H1 (cell line): ENCODE measurements at regions not wholly inside any gene's neighbourhood (a gene's known extent, or its start where the extent isn't known, plus 50 kb on each side); places are given as distances from the start of the nearest gene placed in this dataset.

Experiments
- CTCF ChIP-seq, 3 experiments: IDR thresholded peaks; 1 replicate in 2 of 3; 2 replicates in 1 of 3; pipeline versions ENCODE4 v1.5.1 to v1.6.1; 2011; ENCODE audit warnings: low read length in 3 of 3, mild to moderate bottlenecking in 3 of 3, inconsistent platforms in 2 of 3, low read depth in 1 of 3, moderate library complexity in 1 of 3; ENCODE audit not compliant: insufficient read depth in 1 of 3; ENCODE audit errors: control extremely low read depth in 1 of 3
- EP300 ChIP-seq, 2 experiments: IDR thresholded peaks; 1 replicate in 1 of 2; 2 replicates in 1 of 2; pipeline ENCODE4 v1.6.1; 2011 to 2012; ENCODE audit warnings: low read depth in 2 of 2, low read length in 2 of 2, mild to moderate bottlenecking in 2 of 2, borderline replicate concordance in 1 of 2, inconsistent platforms in 1 of 2, moderate library complexity in 1 of 2
- EZH2 ChIP-seq: fragments of 200-600 bp; sonication (generic); IDR thresholded peaks from 2 replicates; pipeline ENCODE4 v1.7.1; 2012; ENCODE audit warnings: low read depth, mild to moderate bottlenecking, moderate library complexity, low read length, inconsistent platforms; ENCODE audit not compliant: severe bottlenecking
- NANOG ChIP-seq: IDR thresholded peaks from 2 replicates; pipeline ENCODE4 v1.6.1; 2011; ENCODE audit warnings: low read length, low read depth, mild to moderate bottlenecking, inconsistent platforms; ENCODE audit not compliant: insufficient read depth, poor library complexity, severe bottlenecking
- PHF8 ChIP-seq: fragments of 200-600 bp; sonication (generic); conservative IDR thresholded peaks from 2 replicates; pipeline ENCODE4 v1.7.1; 2012; ENCODE audit warnings: low read depth, mild to moderate bottlenecking, inconsistent platforms, low read length, moderate library complexity
- POLR2A ChIP-seq, 2 experiments: IDR thresholded peaks; 1 replicate in 1 of 2; 2 replicates in 1 of 2; pipeline ENCODE4 v1.6.1; 2011; ENCODE audit warnings: low read depth in 2 of 2, low read length in 2 of 2, mild to moderate bottlenecking in 2 of 2; ENCODE audit errors: control extremely low read depth in 1 of 2
- POLR2AphosphoS5 ChIP-seq: IDR thresholded peaks from 2 replicates; pipeline ENCODE4 v1.6.1; 2011; ENCODE audit warnings: low read depth, low read length

GRCh38 chr3:163953526-163953925 lies 1124.8 kb downstream of the SI start:
- TF ChIP-seq EP300 (IDR thresholded peaks at IDR 0.05; ENCODE audit: borderline replicate concordance in 1 of 2, low read depth in 2 of 2, low read length in 2 of 2) (no peak), PHF8 (no peak), POLR2A (IDR thresholded peaks at IDR 0.05; ENCODE audit: control extremely low read depth in 1 of 2, low read depth in 2 of 2, low read length in 2 of 2) (no peak), CTCF (IDR thresholded peaks at IDR 0.05; ENCODE audit: control extremely low read depth in 1 of 3, insufficient read depth in 1 of 3, low read depth in 1 of 3, low read length in 3 of 3) (no peak), POLR2AphosphoS5 (no peak), NANOG (no peak), EZH2 (no peak)
